ENCODE measurements at regions not wholly inside any gene's neighbourhood (a gene's known extent, or its start where the extent isn't known, plus 50 kb on each side); places are given as distances from the start of the nearest gene placed in this dataset.
A peak's percentile ranks its signal among the peaks of the same experiment; 100 is the strongest.

DNA sequence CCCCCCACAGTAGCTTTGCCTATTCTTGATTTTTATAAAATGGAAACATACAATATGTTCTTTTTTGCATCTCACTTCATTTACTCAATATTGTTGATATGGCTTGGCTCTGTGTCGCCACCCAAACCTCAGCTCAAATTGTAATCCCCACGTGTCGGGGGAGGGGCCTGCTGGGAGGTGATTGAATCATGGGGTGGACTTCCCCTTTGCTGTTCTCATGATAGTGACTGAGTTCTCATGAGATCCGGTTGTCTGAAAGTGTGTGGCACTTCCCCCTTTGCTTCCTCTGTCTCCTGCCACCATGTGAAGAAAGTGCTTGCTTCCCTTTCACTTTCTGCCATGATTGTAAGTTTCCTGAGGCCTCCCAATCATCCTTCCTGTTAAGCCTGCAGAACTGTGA, 431.3 kb downstream of the MN1 start:
- Histone ChIP-seq H3K23me2 (ENCODE audit: low read depth, low read length) (no peaks in the 10 kb centered on the region; the same call in 1 of the 2 replicates), H4K8ac (ENCODE audit: extremely low read depth, insufficient read depth, low read length) (no peak overlapping the region), H3K23ac (ENCODE audit: insufficient read length) (no peak overlapping the region), H2AK5ac (ENCODE audit: low read depth, low read length) (no peak overlapping the region), H2BK120ac (replicated peaks; ENCODE audit: low read depth, low read length) (no peak overlapping the region), H3K79me2 (ENCODE audit: control insufficient read depth in 1 of 2, insufficient read depth in 2 of 2, low read length in 2 of 2) (no peaks in the 10 kb centered on the region), H4K91ac (replicated peaks; ENCODE audit: insufficient read length, low read length) (no peak overlapping the region), H2BK12ac (ENCODE audit: low read depth, low read length) (no peak overlapping the region), H2BK15ac (ENCODE audit: low read length) (no peak overlapping the region), H3K79me1 (ENCODE audit: low read depth, low read length) (no peaks in the 10 kb centered on the region), H3K4me2 (ENCODE audit: insufficient read depth in 1 of 2, low read depth in 2 of 2, low read length in 2 of 2) (no peak overlapping the region), H3K4me3 (ENCODE audit: extremely low read depth in 1 of 4, insufficient read depth in 2 of 4, low read depth in 3 of 4, low read length in 4 of 4) (no peak overlapping the region), H2BK20ac (ENCODE audit: low read length) (no peak overlapping the region), H3K18ac (ENCODE audit: extremely low read depth, low read length) (no peak overlapping the region), H3K36me3 (ENCODE audit: control insufficient read depth in 2 of 4, insufficient read depth in 4 of 4, low read length in 3 of 4) (no peaks in the 10 kb centered on the region), H4K5ac (ENCODE audit: insufficient read length, low read depth, low read length) (no peak overlapping the region), H3K14ac (ENCODE audit: insufficient read length) (no peak overlapping the region), H2BK5ac (ENCODE audit: low read depth, low read length) (no peak overlapping the region), H3K56ac (replicated peaks; ENCODE audit: insufficient read length, low read depth, low read length) (no peak overlapping the region), H3K4me1 (replicated peaks in 1 of 4; ENCODE audit: control insufficient read depth in 3 of 4, insufficient read depth in 4 of 4, low read length in 3 of 4) (peaks cover 2 to 7% (median 3%) of the 10 kb centered on the region in 4 experiments; a peak in 5 of 7 replicates), H3K27ac (ENCODE audit: low read depth, low read length) (no peak overlapping the region), H3K27me3 (replicated peaks in 1 of 4; ENCODE audit: control insufficient read depth in 3 of 4, extremely low read depth in 1 of 4, insufficient read depth in 3 of 4, low read length in 3 of 4) (no peaks in the 10 kb centered on the region), H2AFZ (ENCODE audit: low read length) (no peak overlapping the region), H4K20me1 (replicated peaks in 1 of 2; ENCODE audit: control insufficient read depth in 1 of 2, insufficient read depth in 2 of 2, low read length in 2 of 2) (no peaks in the 10 kb centered on the region), H3K9me3 (ENCODE audit: insufficient read depth in 2 of 2, low read depth in 1 of 2, low read length in 1 of 2) (no peaks in the 10 kb centered on the region), H3K4ac (replicated peaks; ENCODE audit: insufficient read length, low read depth, low read length) (no peak overlapping the region), H3K9ac (replicated peaks in 1 of 4; ENCODE audit: extremely low read depth in 1 of 4, low read depth in 3 of 4, low read length in 3 of 4) (no peak overlapping the region)
- CTCF ChIA-PET (ENCODE audit: partially characterized antibody) = interaction anchor here (0.7 to 1.7 kb wide), 2 partner anchors 11 to 38 kb away, joined by 3 to 4 read pairs; no protein-coding TSS in a partner anchor
- FAIRE-seq = no peak
- DNase-seq (ENCODE audit: low read depth in 1 of 2, low spot score in 2 of 2) = no peak
- TF ChIP-seq MAFK (IDR thresholded peaks at IDR 0.05; ENCODE audit: low read depth, low read length) (no peak), CHD2 (IDR thresholded peaks at IDR 0.05; ENCODE audit: low read length) (0 out of 2 replicates have a peak, but pooled peaks have one; percentile 31)
- WGBS, 2 experiments (ENCODE audit: extremely low coverage in 1 of 2, insufficient coverage in 1 of 2, insufficient read length in 1 of 2, insufficient replicate concordance in 2 of 2, low coverage in 1 of 2, low lambda C conversion rate in 2 of 2, missing lambda C conversion rate in 1 of 2) = 68% methylated on average over 4 of the region's 4 CpGs; no CpG with 5 or more reads in 1 of the 2 experiments
- POLR2A ChIA-PET (ENCODE audit: partially characterized antibody) = no interaction called here

Data from H1 (cell line).